Activated T-cell treated with anti-CD3 and anti-CD28 coated beads, Interleukin-2, amount 50 U/mL, for 1 hour (primary cell): ENCODE measurements at regions not wholly inside any gene's neighbourhood (a gene's known extent, or its start where the extent isn't known, plus 50 kb on each side); places are given as distances from the start of the nearest gene placed in this dataset.
"Not testable (repeated sequence)": the region's sequence is repeated elsewhere in the genome, so short reads cannot be mapped to it uniquely, and the experiment has no call there.

Source experiments
- DNase-seq: peaks from one replicate; pipeline ENCODE4 v3.0.0-alpha.2; 2020

- no peak for DNase-seq
Observed at GRCh38 chr7:410395-410910, 109.2 kb downstream of the PDGFA start.

- not testable (repeated sequence) for DNase-seq
Observed at GRCh38 chr7:411116-411515, 108.5 kb downstream of the PDGFA start.

GRCh38 chr7:411677-412312 lies 107.9 kb downstream of the PDGFA start:
- no peak for DNase-seq

- no peak for DNase-seq
Observed at GRCh38 chr7:412313-412710, 107.3 kb downstream of the PDGFA start.

GRCh38 chr7:414681-415560 lies 104.7 kb downstream of the PDGFA start:
- DNase-seq, result no peak

GRCh38 chr7:415646-416525 lies 103.8 kb downstream of the PDGFA start:
- DNase-seq, result no peak

- DNase-seq, result no peak
Observed at GRCh38 chr7:416761-417624, 102.7 kb downstream of the PDGFA start.

- no peak for DNase-seq
Observed at GRCh38 chr7:417625-417889, 102.1 kb downstream of the PDGFA start.

GRCh38 chr7:417973-418601 lies 101.6 kb downstream of the PDGFA start:
- DNase-seq, result no peak

GRCh38 chr7:418636-419280 lies 100.9 kb downstream of the PDGFA start:
- no peak for DNase-seq

GRCh38 chr7:420142-421093 lies 99.2 kb downstream of the PDGFA start:
- no peak for DNase-seq

GRCh38 chr7:421136-421991 lies 98.3 kb downstream of the PDGFA start:
- DNase-seq, result no peak

GRCh38 chr7:422191-422885 lies 97.3 kb downstream of the PDGFA start:
- DNase-seq, result no peak

GRCh38 chr7:422886-423225 lies 96.8 kb downstream of the PDGFA start:
- DNase-seq, result no peak

- no peak for DNase-seq
Observed at GRCh38 chr7:423312-424260, 96.1 kb downstream of the PDGFA start.

- no peak for DNase-seq
Observed at GRCh38 chr7:424301-424935, 95.2 kb downstream of the PDGFA start.
